ENCODE measurements at regions not wholly inside any gene's neighbourhood (a gene's known extent, or its start where the extent isn't known, plus 50 kb on each side); places are given as distances from the start of the nearest gene placed in this dataset.

DNA sequence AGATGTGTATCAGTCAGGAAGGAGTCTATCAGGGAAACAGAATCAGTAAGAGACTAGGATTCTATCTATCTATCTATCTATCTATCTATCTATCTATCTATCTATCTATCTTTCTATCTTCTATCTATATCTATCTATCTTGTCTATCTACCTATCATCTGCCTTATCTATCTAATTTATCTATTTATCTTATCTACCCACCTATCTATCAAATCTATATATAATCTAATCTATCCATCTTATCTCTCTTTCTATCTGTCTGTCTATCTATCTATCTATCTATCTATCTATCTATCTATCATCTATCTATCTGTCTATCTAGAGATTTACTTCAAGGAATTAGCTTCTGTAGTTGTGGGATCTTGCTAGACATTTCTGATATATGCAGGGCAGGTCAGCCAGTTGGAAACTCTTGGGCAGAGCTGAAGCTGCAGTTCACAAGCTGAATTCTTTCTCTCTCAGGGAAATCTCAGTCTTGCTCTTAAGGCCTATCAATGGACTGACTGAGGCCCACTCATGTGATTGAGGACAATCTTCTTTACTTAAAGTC is 140.2 kb upstream of the JUN start (continued):
- TF ChIP-seq SP1 (IDR thresholded peaks at IDR 0.05; ENCODE audit: low read depth, low read length), result no peak
- TF ChIP-seq, protein P1, sequence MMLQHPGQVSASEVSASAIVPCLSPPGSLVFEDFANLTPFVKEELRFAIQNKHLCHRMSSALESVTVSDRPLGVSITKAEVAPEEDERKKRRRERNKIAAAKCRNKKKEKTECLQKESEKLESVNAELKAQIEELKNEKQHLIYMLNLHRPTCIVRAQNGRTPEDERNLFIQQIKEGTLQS (IDR thresholded peaks at IDR 0.05; ENCODE audit: insufficient read depth, low read depth, low read length), result no peak
- no peak for TF ChIP-seq CBX8 (IDR thresholded peaks at IDR 0.05; ENCODE audit: borderline replicate concordance, low read depth, low read length)
- TF ChIP-seq KDM4A (IDR thresholded peaks at IDR 0.05; ENCODE audit: low read depth, low read length, severe bottlenecking), result no peak
- TF ChIP-seq SP4 (IDR thresholded peaks at IDR 0.05; ENCODE audit: low read length), result no peak
- no peak for TF ChIP-seq GABPA (IDR thresholded peaks at IDR 0.05; ENCODE audit: borderline replicate concordance, insufficient read depth, low read length)

All from H1 (cell line).